ENCODE measurements at regions not wholly inside any gene's neighbourhood (a gene's known extent, or its start where the extent isn't known, plus 50 kb on each side); places are given as distances from the start of the nearest gene placed in this dataset.

GRCh38 chr10:36067748-36068147, 425.7 kb upstream of the FZD8 start:
- intact Hi-C loops (cut with DNase I) = no loop called here
- Histone ChIP-seq H3K27me3 (no peaks in the 10 kb centered on the region), H3K4me3 (no peak overlapping the region), H3K9me3 (peaks cover 0 to 11% (median 0%) of the 10 kb centered on the region in 3 donors), H3K27ac (no peak overlapping the region), H3K36me3 (no peaks in the 10 kb centered on the region), H3K4me1 (no peaks in the 10 kb centered on the region)
- 54 to 70% methylated on average over 2 of the region's 2 CpGs for WGBS, 2 donors
- DNase-seq = no peak
- TF ChIP-seq POLR2A (IDR thresholded peaks at IDR 0.05) (no peak), CTCF (IDR thresholded peaks at IDR 0.05) (no peak)

GRCh38 chr10:36066850-36067249, 424.8 kb upstream of the FZD8 start:
- WGBS, 2 donors = 88 to 97% methylated on average over 2 to 3 of the region's 3 CpGs
- no peaks in the 10 kb centered on the region for H3K36me3 ChIP-seq
- no peaks in the 10 kb centered on the region for H3K27me3 ChIP-seq
- DNase-seq = no peak
- TF ChIP-seq CTCF (IDR thresholded peaks at IDR 0.05) = no peak
- TF ChIP-seq POLR2A (IDR thresholded peaks at IDR 0.05) = no peak
- intact Hi-C loops (cut with DNase I) = no loop called here
- H3K4me3 ChIP-seq = no peak overlapping the region
- no peaks in the 10 kb centered on the region for H3K4me1 ChIP-seq
- H3K9me3 ChIP-seq = peaks cover 0 to 11% (median 0%) of the 10 kb centered on the region in 3 donors
- H3K27ac ChIP-seq = no peak overlapping the region

- Histone ChIP-seq H3K27ac (no peak overlapping the region), H3K27me3 (no peaks in the 10 kb centered on the region), H3K4me3 (no peak overlapping the region), H3K36me3 (no peaks in the 10 kb centered on the region), H3K4me1 (no peaks in the 10 kb centered on the region), H3K9me3 (peaks cover 0 to 11% (median 0%) of the 10 kb centered on the region in 3 donors)
- no peak for TF ChIP-seq POLR2A (IDR thresholded peaks at IDR 0.05)
- TF ChIP-seq CTCF (IDR thresholded peaks at IDR 0.05) = no peak
- DNase-seq = no peak
- WGBS, 2 donors = 71% methylated on average over 1 of the region's 2 CpGs; no CpG with 5 or more reads in 1 of the 2 donors
- intact Hi-C loops (cut with DNase I) = no loop called here
Measured at GRCh38 chr10:36066102-36066501, 424.0 kb upstream of the FZD8 start.

- WGBS, 2 donors = 59 to 71% methylated on average over 7 of the region's 7 CpGs
Measured at GRCh38 chr10:36063396-36063795, 421.3 kb upstream of the FZD8 start.

GRCh38 chr10:36057731-36058130, 415.6 kb upstream of the FZD8 start:
- no peak for TF ChIP-seq CTCF (IDR thresholded peaks at IDR 0.05)
- TF ChIP-seq POLR2A (IDR thresholded peaks at IDR 0.05) = no peak
- H3K27ac ChIP-seq = no peak overlapping the region
- H3K4me1 ChIP-seq = no peaks in the 10 kb centered on the region
- DNase-seq = no peak
- H3K27me3 ChIP-seq = no peaks in the 10 kb centered on the region
- WGBS, 2 donors = 52 to 58% methylated on average over 4 of the region's 4 CpGs
- intact Hi-C loops (cut with DNase I) = no loop called here
- H3K4me3 ChIP-seq = no peak overlapping the region
- H3K9me3 ChIP-seq = no peaks in the 10 kb centered on the region
- no peaks in the 10 kb centered on the region for H3K36me3 ChIP-seq

More at GRCh38 chr10:36063396-36063795, 421.3 kb upstream of the FZD8 start:
- Histone ChIP-seq H3K9me3 (peaks cover 0 to 11% (median 0%) of the 10 kb centered on the region in 3 donors), H3K4me3 (no peak overlapping the region), H3K36me3 (no peaks in the 10 kb centered on the region), H3K27me3 (no peaks in the 10 kb centered on the region), H3K27ac (no peak overlapping the region), H3K4me1 (no peaks in the 10 kb centered on the region)
- no peak for TF ChIP-seq CTCF (IDR thresholded peaks at IDR 0.05)
- TF ChIP-seq POLR2A (IDR thresholded peaks at IDR 0.05) = no peak
- intact Hi-C loops (cut with DNase I) = no loop called here
- no peak for DNase-seq
